GM23338 (cell line): ENCODE measurements at regions not wholly inside any gene's neighbourhood (a gene's known extent, or its start where the extent isn't known, plus 50 kb on each side); places are given as distances from the start of the nearest gene placed in this dataset.

Source experiments
- CREB1 ChIP-seq: fragments of 250-450 bp; sonication (Bioruptor Pico); IDR thresholded peaks from 2 replicates; pipeline ENCODE4 v1.5.0; 2020; ENCODE audit warnings: low read depth, mild to moderate bottlenecking, moderate library complexity
- EZH2 ChIP-seq: fragments of 200-600 bp; sonication (generic); IDR thresholded peaks from one replicate; pipeline ENCODE4 v1.8.0; 2017; ENCODE audit warnings: antibody characterized with exemption, mild to moderate bottlenecking, low read depth; ENCODE audit not compliant: unreplicated experiment
- EZH2phosphoT487 ChIP-seq: fragments of 200-600 bp; sonication (generic); IDR thresholded peaks from one replicate; pipeline ENCODE4 v1.8.1; 2018; ENCODE audit warnings: antibody characterized with exemption; ENCODE audit not compliant: unreplicated experiment
- JUNB ChIP-seq: IDR thresholded peaks from one replicate; pipeline ENCODE4 v1.6.1; 2016; ENCODE audit warnings: antibody characterized with exemption; ENCODE audit not compliant: unreplicated experiment
- POLR2AphosphoS5 ChIP-seq: IDR thresholded peaks from 2 replicates; pipeline ENCODE4 v1.6.1; 2016; ENCODE audit warnings: antibody characterized with exemption, low read depth
- TF ChIP-seq, protein P1 (sequence below), 2 experiments: fragments of 200-600 bp in 1 of 2; sonication (generic) in 1 of 2; conservative IDR thresholded peaks; 2 replicates each; pipeline versions ENCODE4 v1.5.1 to v1.6.1; 2016 to 2017; ENCODE audit warnings: antibody characterized with exemption in 2 of 2, low read depth in 2 of 2, mild to moderate bottlenecking in 2 of 2, moderate library complexity in 1 of 2
- TF ChIP-seq, protein P2 (sequence below): IDR thresholded peaks from one replicate; pipeline ENCODE4 v1.6.1; 2018; ENCODE audit warnings: antibody characterized with exemption; ENCODE audit not compliant: unreplicated experiment
- TF ChIP-seq, protein P3 (sequence below): IDR thresholded peaks from 2 replicates; pipeline ENCODE4 v1.6.1; 2016; ENCODE audit warnings: antibody characterized with exemption

DNA sequence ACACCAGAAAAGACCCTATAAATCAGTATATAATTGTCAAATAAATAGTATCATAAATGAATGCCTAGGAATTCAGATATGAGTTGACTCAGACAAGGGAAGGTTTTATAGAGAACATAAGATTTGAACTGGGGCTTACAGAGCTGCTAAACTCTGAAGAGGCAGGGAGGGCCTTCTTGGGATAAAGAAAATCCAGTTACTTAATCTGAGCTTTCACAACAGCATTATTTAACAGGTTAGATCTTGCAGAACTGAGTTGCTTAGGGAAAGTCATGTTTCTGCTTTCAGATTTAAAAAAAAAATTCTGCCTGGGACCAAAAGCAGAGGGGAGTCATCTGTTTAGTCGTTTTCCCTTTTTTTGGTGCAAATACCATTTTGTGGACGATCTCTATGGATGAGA lies 594.8 kb upstream of the FZD8 start:
- TF ChIP-seq, protein P1, sequence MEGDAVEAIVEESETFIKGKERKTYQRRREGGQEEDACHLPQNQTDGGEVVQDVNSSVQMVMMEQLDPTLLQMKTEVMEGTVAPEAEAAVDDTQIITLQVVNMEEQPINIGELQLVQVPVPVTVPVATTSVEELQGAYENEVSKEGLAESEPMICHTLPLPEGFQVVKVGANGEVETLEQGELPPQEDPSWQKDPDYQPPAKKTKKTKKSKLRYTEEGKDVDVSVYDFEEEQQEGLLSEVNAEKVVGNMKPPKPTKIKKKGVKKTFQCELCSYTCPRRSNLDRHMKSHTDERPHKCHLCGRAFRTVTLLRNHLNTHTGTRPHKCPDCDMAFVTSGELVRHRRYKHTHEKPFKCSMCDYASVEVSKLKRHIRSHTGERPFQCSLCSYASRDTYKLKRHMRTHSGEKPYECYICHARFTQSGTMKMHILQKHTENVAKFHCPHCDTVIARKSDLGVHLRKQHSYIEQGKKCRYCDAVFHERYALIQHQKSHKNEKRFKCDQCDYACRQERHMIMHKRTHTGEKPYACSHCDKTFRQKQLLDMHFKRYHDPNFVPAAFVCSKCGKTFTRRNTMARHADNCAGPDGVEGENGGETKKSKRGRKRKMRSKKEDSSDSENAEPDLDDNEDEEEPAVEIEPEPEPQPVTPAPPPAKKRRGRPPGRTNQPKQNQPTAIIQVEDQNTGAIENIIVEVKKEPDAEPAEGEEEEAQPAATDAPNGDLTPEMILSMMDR (conservative IDR thresholded peaks at IDR 0.05; ENCODE audit: low read depth in 2 of 2) = no peak
- TF ChIP-seq EZH2phosphoT487 (no peak), POLR2AphosphoS5 (no peak), JUNB (no peak), EZH2 (no peak), CREB1 (CRISPR knock-in tag) (no peak)
- TF ChIP-seq, protein P2, sequence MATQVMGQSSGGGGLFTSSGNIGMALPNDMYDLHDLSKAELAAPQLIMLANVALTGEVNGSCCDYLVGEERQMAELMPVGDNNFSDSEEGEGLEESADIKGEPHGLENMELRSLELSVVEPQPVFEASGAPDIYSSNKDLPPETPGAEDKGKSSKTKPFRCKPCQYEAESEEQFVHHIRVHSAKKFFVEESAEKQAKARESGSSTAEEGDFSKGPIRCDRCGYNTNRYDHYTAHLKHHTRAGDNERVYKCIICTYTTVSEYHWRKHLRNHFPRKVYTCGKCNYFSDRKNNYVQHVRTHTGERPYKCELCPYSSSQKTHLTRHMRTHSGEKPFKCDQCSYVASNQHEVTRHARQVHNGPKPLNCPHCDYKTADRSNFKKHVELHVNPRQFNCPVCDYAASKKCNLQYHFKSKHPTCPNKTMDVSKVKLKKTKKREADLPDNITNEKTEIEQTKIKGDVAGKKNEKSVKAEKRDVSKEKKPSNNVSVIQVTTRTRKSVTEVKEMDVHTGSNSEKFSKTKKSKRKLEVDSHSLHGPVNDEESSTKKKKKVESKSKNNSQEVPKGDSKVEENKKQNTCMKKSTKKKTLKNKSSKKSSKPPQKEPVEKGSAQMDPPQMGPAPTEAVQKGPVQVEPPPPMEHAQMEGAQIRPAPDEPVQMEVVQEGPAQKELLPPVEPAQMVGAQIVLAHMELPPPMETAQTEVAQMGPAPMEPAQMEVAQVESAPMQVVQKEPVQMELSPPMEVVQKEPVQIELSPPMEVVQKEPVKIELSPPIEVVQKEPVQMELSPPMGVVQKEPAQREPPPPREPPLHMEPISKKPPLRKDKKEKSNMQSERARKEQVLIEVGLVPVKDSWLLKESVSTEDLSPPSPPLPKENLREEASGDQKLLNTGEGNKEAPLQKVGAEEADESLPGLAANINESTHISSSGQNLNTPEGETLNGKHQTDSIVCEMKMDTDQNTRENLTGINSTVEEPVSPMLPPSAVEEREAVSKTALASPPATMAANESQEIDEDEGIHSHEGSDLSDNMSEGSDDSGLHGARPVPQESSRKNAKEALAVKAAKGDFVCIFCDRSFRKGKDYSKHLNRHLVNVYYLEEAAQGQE = no peak
- TF ChIP-seq, protein P3, sequence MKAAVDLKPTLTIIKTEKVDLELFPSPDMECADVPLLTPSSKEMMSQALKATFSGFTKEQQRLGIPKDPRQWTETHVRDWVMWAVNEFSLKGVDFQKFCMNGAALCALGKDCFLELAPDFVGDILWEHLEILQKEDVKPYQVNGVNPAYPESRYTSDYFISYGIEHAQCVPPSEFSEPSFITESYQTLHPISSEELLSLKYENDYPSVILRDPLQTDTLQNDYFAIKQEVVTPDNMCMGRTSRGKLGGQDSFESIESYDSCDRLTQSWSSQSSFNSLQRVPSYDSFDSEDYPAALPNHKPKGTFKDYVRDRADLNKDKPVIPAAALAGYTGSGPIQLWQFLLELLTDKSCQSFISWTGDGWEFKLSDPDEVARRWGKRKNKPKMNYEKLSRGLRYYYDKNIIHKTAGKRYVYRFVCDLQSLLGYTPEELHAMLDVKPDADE = no peak
